ENCODE measurements at regions not wholly inside any gene's neighbourhood (a gene's known extent, or its start where the extent isn't known, plus 50 kb on each side); places are given as distances from the start of the nearest gene placed in this dataset.

GRCh38 chr17:14693382-14693781 is 392.5 kb downstream of the HS3ST3B1 start:
- TF ChIP-seq, protein P1, sequence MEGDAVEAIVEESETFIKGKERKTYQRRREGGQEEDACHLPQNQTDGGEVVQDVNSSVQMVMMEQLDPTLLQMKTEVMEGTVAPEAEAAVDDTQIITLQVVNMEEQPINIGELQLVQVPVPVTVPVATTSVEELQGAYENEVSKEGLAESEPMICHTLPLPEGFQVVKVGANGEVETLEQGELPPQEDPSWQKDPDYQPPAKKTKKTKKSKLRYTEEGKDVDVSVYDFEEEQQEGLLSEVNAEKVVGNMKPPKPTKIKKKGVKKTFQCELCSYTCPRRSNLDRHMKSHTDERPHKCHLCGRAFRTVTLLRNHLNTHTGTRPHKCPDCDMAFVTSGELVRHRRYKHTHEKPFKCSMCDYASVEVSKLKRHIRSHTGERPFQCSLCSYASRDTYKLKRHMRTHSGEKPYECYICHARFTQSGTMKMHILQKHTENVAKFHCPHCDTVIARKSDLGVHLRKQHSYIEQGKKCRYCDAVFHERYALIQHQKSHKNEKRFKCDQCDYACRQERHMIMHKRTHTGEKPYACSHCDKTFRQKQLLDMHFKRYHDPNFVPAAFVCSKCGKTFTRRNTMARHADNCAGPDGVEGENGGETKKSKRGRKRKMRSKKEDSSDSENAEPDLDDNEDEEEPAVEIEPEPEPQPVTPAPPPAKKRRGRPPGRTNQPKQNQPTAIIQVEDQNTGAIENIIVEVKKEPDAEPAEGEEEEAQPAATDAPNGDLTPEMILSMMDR (IDR thresholded peaks at IDR 0.05): no peak
- TF ChIP-seq POLR2A (IDR thresholded peaks at IDR 0.05): no peak

Data from breast epithelium (tissue), 3 donors.